KMS-11 (cell line): ENCODE measurements at regions not wholly inside any gene's neighbourhood (a gene's known extent, or its start where the extent isn't known, plus 50 kb on each side); places are given as distances from the start of the nearest gene placed in this dataset.

Source experiments
- H2AFZ ChIP-seq: fragments of 200-600 bp; sonication (generic); 2 replicates; pipeline ENCODE4 v1.6.1; 2016; ENCODE audit warnings: antibody characterized with exemption, mixed run types, low read depth
- H3K27ac ChIP-seq: fragments of 200-600 bp; sonication (generic); 2 replicates; pipeline ENCODE4 v1.6.1; 2016; ENCODE audit warnings: mild to moderate bottlenecking, mixed run types
- H3K27me3 ChIP-seq: fragments of 200-600 bp; sonication (generic); 2 replicates; pipeline ENCODE4 v1.6.1; 2017; ENCODE audit warnings: mild to moderate bottlenecking, low read depth, mixed run types, moderate library complexity; ENCODE audit not compliant: insufficient read depth
- H3K36me3 ChIP-seq: fragments of 200-600 bp; sonication (generic); 2 replicates; pipeline ENCODE4 v1.6.1; 2017; ENCODE audit warnings: mild to moderate bottlenecking, mixed run types; ENCODE audit not compliant: insufficient read depth
- H3K4me1 ChIP-seq: fragments of 200-600 bp; sonication (generic); 2 replicates; pipeline ENCODE4 v1.6.1; 2016; ENCODE audit warnings: mild to moderate bottlenecking, low read depth, mixed run types; ENCODE audit not compliant: poor library complexity, severe bottlenecking
- H3K4me2 ChIP-seq: fragments of 200-600 bp; sonication (generic); 2 replicates; pipeline ENCODE4 v1.7.0; 2016; ENCODE audit warnings: mild to moderate bottlenecking, mixed run types
- H3K4me3 ChIP-seq: fragments of 200-600 bp; sonication (generic); IDR thresholded peaks from 2 replicates; pipeline ENCODE4 v1.6.1; 2017; ENCODE audit warnings: low read depth, low read length, mixed read lengths; ENCODE audit not compliant: insufficient read depth
- H3K79me2 ChIP-seq: fragments of 200-600 bp; sonication (generic); 2 replicates; pipeline ENCODE4 v1.6.1; 2016; ENCODE audit warnings: low read depth, mixed run types; ENCODE audit not compliant: insufficient read depth
- H3K9ac ChIP-seq: fragments of 200-600 bp; sonication (generic); 2 replicates; pipeline ENCODE4 v1.6.1; 2016; ENCODE audit warnings: mild to moderate bottlenecking, mixed run types
- H4K20me1 ChIP-seq: fragments of 200-600 bp; sonication (generic); 2 replicates; pipeline ENCODE4 v1.6.1; 2016; ENCODE audit warnings: mild to moderate bottlenecking, mixed run types; ENCODE audit not compliant: insufficient read depth
- TF ChIP-seq, protein P1 (sequence below): fragments of 200-600 bp; sonication (generic); conservative IDR thresholded peaks from 2 replicates; pipeline ENCODE4 v1.6.1; 2017; ENCODE audit warnings: low read depth, mild to moderate bottlenecking, antibody characterized with exemption, low read length, moderate library complexity, mixed read lengths

DNA sequence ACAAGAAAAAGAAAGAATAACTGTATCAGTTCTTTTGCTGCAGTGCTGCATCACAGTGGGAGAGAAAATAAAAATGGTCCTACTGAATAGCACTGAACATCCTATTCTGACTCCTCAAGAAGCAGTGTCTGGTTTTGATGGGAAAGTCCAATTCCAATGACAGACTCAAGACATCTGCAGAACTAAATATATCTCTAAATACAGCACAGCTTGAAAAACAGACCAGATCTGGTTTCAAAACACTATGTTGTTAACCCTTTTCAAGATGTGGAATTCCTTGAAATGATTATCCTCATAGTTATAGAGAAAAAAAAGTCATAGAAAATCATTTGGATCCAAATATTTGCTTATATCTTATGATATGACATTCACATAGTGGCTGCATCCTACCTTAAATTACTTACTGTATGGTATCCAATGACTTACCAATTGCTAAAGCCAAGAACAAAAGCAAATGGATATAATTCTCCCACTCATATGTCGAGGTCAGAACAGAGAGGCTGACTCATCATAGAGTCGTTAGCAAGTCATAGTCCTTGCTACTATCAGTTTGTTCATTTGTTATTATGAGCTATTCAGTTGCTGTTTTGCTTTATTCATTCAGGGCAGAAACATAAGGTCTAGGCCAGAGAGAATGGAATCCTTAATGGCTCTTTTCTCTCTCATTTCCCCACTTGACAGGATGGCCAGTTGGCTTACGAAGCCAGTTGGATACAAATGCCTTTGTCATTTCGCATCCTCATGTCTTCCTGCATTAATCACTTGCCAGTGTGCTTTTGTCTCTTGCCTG lies 62.5 kb upstream of the ACVR2A start:
- Histone ChIP-seq H2AFZ (no peak overlapping the region), H3K27me3 (no peaks in the 10 kb centered on the region)

DNA sequence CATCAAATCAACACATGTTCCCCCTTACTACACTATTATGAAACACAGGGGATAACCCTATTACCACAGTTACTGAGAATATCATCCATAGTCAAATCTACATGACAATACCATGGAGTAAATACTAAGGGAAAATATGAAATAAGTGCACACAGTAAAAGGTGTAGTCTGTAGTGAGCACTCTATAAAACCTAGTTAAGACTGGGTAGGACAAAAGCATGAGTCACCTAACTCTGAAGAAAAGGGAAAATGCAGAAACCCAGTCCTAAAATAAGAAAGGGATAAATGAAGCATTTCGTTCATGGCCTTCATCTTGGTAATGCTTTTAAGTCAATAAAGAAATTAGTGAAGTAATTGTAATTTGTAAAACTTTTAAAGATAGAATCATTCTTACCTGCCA lies 65.4 kb upstream of the ACVR2A start:
- no peaks in the 10 kb centered on the region for H4K20me1 ChIP-seq
- no peaks in the 10 kb centered on the region for H3K27me3 ChIP-seq
- H2AFZ ChIP-seq = no peak overlapping the region
- no peak overlapping the region for H3K9ac ChIP-seq
- H3K36me3 ChIP-seq = no peaks in the 10 kb centered on the region
- H3K4me3 ChIP-seq = no peak overlapping the region
- TF ChIP-seq, protein P1, sequence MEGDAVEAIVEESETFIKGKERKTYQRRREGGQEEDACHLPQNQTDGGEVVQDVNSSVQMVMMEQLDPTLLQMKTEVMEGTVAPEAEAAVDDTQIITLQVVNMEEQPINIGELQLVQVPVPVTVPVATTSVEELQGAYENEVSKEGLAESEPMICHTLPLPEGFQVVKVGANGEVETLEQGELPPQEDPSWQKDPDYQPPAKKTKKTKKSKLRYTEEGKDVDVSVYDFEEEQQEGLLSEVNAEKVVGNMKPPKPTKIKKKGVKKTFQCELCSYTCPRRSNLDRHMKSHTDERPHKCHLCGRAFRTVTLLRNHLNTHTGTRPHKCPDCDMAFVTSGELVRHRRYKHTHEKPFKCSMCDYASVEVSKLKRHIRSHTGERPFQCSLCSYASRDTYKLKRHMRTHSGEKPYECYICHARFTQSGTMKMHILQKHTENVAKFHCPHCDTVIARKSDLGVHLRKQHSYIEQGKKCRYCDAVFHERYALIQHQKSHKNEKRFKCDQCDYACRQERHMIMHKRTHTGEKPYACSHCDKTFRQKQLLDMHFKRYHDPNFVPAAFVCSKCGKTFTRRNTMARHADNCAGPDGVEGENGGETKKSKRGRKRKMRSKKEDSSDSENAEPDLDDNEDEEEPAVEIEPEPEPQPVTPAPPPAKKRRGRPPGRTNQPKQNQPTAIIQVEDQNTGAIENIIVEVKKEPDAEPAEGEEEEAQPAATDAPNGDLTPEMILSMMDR = no peak
- no peak overlapping the region for H3K27ac ChIP-seq
- no peaks in the 10 kb centered on the region for H3K4me1 ChIP-seq
- H3K4me2 ChIP-seq = no peak overlapping the region
- no peaks in the 10 kb centered on the region for H3K79me2 ChIP-seq

More for the DNA sequence above, 62.5 kb upstream of the ACVR2A start:
- Histone ChIP-seq H3K9ac (no peak overlapping the region), H3K36me3 (no peaks in the 10 kb centered on the region), H3K4me2 (no peak overlapping the region), H3K79me2 (no peaks in the 10 kb centered on the region), H3K27ac (no peak overlapping the region), H3K4me1 (no peaks in the 10 kb centered on the region), H3K4me3 (no peak overlapping the region), H4K20me1 (no peaks in the 10 kb centered on the region)
- TF ChIP-seq, protein P1 = no peak

- Histone ChIP-seq H3K27me3 (no peaks in the 10 kb centered on the region), H3K27ac (no peak overlapping the region), H3K4me1 (no peaks in the 10 kb centered on the region), H3K79me2 (no peaks in the 10 kb centered on the region), H3K4me3 (no peak overlapping the region), H4K20me1 (no peaks in the 10 kb centered on the region), H3K4me2 (no peak overlapping the region), H2AFZ (no peak overlapping the region), H3K9ac (no peak overlapping the region), H3K36me3 (no peaks in the 10 kb centered on the region)
- TF ChIP-seq, protein P1 = no peak
Observed at GRCh38 chr2:147777394-147777793, 67.4 kb upstream of the ACVR2A start.

DNA sequence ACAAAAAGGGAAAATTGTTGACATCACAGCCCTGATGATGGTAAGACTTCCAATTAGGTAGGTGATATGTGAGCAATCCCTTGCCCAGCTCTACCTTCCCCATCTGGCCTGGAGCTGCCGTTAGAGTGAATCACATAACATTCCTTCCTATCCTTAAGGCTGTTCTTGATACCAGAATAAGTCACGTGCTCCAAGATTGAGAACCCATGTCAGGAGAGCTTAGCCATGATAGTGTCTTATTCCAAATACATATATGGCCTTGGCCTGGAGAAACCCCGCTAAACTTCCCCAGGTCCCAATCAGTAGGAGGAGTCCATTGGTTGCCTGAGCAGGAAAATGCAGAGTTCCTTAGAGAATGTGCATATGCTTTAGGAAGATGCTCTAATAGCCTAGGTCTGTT lies 70.0 kb upstream of the ACVR2A start:
- no peak overlapping the region for H3K4me2 ChIP-seq
- H3K36me3 ChIP-seq = no peaks in the 10 kb centered on the region
- no peaks in the 10 kb centered on the region for H4K20me1 ChIP-seq
- no peak overlapping the region for H3K27ac ChIP-seq
- no peaks in the 10 kb centered on the region for H3K79me2 ChIP-seq
- no peak overlapping the region for H3K9ac ChIP-seq
- H3K4me3 ChIP-seq = no peak overlapping the region
- H2AFZ ChIP-seq = no peak overlapping the region
- TF ChIP-seq, protein P1 = no peak
- no peaks in the 10 kb centered on the region for H3K27me3 ChIP-seq
- no peaks in the 10 kb centered on the region for H3K4me1 ChIP-seq
